Keratinocyte (primary cell): ENCODE measurements at regions not wholly inside any gene's neighbourhood (a gene's known extent, or its start where the extent isn't known, plus 50 kb on each side); places are given as distances from the start of the nearest gene placed in this dataset.

ENCODE experiments used
- DNase-seq: peaks from one replicate; pipeline ENCODE4 v3.0.0-alpha.2; 2011; ENCODE audit warnings: low read depth, missing footprints, low spot score
- FAIRE-seq: peaks from 2 replicates; lab custom pipeline; 2011; peaks lifted over from hg19 to GRCh38; lab: Jason Lieb, UNC
- H2AFZ ChIP-seq: 2 replicates; pipeline ENCODE4 v1.6.0; 2012; ENCODE audit warnings: low read length, control low read depth, inconsistent platforms; ENCODE audit not compliant: control insufficient read depth
- H3K27ac ChIP-seq: 2 replicates; pipeline ENCODE4 v1.5.1; 2011; ENCODE audit warnings: low read length; ENCODE audit not compliant: control insufficient read depth, insufficient read depth
- H3K27me3 ChIP-seq: 3 replicates; pipeline ENCODE4 v1.6.0; 2011; ENCODE audit warnings: low read length; ENCODE audit not compliant: control insufficient read depth, insufficient read depth; ENCODE audit errors: extremely low read depth
- H3K36me3 ChIP-seq, 2 experiments: 2 replicates in 1 of 2; 3 replicates in 1 of 2; pipeline ENCODE4 v1.5.1; 2011; ENCODE audit warnings: low read length in 2 of 2, mild to moderate bottlenecking in 1 of 2; ENCODE audit not compliant: control insufficient read depth in 2 of 2, insufficient read depth in 2 of 2; ENCODE audit errors: extremely low read depth in 1 of 2
- H3K4me1 ChIP-seq: 3 replicates; pipeline ENCODE4 v1.5.1; 2011; ENCODE audit warnings: low read length; ENCODE audit not compliant: control insufficient read depth, insufficient read depth; ENCODE audit errors: extremely low read depth
- H3K4me2 ChIP-seq: 3 replicates; pipeline ENCODE4 v1.6.0; 2011; ENCODE audit warnings: low read depth, low read length; ENCODE audit not compliant: control insufficient read depth, insufficient read depth; ENCODE audit errors: extremely low read depth
- H3K4me3 ChIP-seq, 3 experiments: fragments of 200-600 bp in 1 of 3; sonication (generic) in 1 of 3; 2 replicates in 2 of 3; 3 replicates in 1 of 3; pipeline ENCODE4 v1.5.1; 2011 to 2016; ENCODE audit warnings: low read length in 3 of 3, mild to moderate bottlenecking in 3 of 3, control low read depth in 2 of 3, inconsistent platforms in 1 of 3, low read depth in 1 of 3, mixed read lengths in 1 of 3, mixed run types in 1 of 3, moderate library complexity in 1 of 3; ENCODE audit not compliant: control insufficient read depth in 2 of 3, insufficient read depth in 2 of 3; ENCODE audit errors: extremely low read depth in 1 of 3
- H3K79me2 ChIP-seq: 2 replicates; pipeline ENCODE4 v1.6.0; 2012; ENCODE audit warnings: low read length; ENCODE audit not compliant: control insufficient read depth, insufficient read depth
- H3K9ac ChIP-seq: 3 replicates; pipeline ENCODE4 v1.6.0; 2011; ENCODE audit warnings: low read length; ENCODE audit not compliant: control insufficient read depth, insufficient read depth; ENCODE audit errors: extremely low read depth
- H3K9me1 ChIP-seq: 3 replicates; pipeline ENCODE4 v1.6.0; 2011; ENCODE audit warnings: low read length; ENCODE audit not compliant: control insufficient read depth, insufficient read depth; ENCODE audit errors: extremely low read depth
- H3K9me3 ChIP-seq: 2 replicates; pipeline ENCODE4 v1.5.1; 2012; ENCODE audit warnings: low read depth, low read length; ENCODE audit not compliant: control insufficient read depth
- H4K20me1 ChIP-seq: 3 replicates; pipeline ENCODE4 v1.6.0; 2011; ENCODE audit warnings: low read length; ENCODE audit not compliant: control insufficient read depth, insufficient read depth; ENCODE audit errors: extremely low read depth
- EZH2 ChIP-seq: IDR thresholded peaks from one replicate; pipeline ENCODE4 v1.6.1; 2012; ENCODE audit warnings: inconsistent platforms, mild to moderate bottlenecking, low read length, moderate library complexity
- dilution Hi-C: fragments of 300-500 bp; cut with MboI; formaldehyde crosslinking; loops from one replicate; pipeline ENCODE4 v1.7.0; 2020; ENCODE audit warnings: low sequenced_read_pairs; ENCODE audit not compliant: extremely low pct_ligation_motif_present
- TF ChIP-seq, protein P1 (sequence below), 3 experiments: IDR thresholded peaks in 1 of 3; conservative IDR thresholded peaks in 1 of 3; optimal IDR thresholded peaks in 1 of 3; 2 replicates in 2 of 3; 3 replicates in 1 of 3; pipeline versions ENCODE3 to v1.5.1; 2011; ENCODE audit warnings: low read length in 3 of 3, mild to moderate bottlenecking in 3 of 3, moderate library complexity in 2 of 3, control low read depth in 1 of 3, inconsistent platforms in 1 of 3; ENCODE audit not compliant: insufficient read depth in 2 of 3; ENCODE audit errors: extremely low read depth in 1 of 3

GRCh38 chr7:46975493-46975892 is 606.4 kb downstream of the TNS3 start:
- Histone ChIP-seq H3K36me3 (no peaks in the 10 kb centered on the region), H3K9me3 (no peaks in the 10 kb centered on the region), H3K79me2 (no peaks in the 10 kb centered on the region), H2AFZ (no peak overlapping the region), H3K9me1 (no peaks in the 10 kb centered on the region), H3K4me1 (peaks cover 7% of the 10 kb centered on the region), H3K9ac (no peak overlapping the region), H3K4me3 (no peak overlapping the region), H3K4me2 (no peak overlapping the region), H3K27me3 (no peaks in the 10 kb centered on the region), H4K20me1 (no peaks in the 10 kb centered on the region), H3K27ac (no peak overlapping the region)
- dilution Hi-C loops = no loop called here
- no peak for FAIRE-seq
- DNase-seq = no peak
- TF ChIP-seq, protein P1, sequence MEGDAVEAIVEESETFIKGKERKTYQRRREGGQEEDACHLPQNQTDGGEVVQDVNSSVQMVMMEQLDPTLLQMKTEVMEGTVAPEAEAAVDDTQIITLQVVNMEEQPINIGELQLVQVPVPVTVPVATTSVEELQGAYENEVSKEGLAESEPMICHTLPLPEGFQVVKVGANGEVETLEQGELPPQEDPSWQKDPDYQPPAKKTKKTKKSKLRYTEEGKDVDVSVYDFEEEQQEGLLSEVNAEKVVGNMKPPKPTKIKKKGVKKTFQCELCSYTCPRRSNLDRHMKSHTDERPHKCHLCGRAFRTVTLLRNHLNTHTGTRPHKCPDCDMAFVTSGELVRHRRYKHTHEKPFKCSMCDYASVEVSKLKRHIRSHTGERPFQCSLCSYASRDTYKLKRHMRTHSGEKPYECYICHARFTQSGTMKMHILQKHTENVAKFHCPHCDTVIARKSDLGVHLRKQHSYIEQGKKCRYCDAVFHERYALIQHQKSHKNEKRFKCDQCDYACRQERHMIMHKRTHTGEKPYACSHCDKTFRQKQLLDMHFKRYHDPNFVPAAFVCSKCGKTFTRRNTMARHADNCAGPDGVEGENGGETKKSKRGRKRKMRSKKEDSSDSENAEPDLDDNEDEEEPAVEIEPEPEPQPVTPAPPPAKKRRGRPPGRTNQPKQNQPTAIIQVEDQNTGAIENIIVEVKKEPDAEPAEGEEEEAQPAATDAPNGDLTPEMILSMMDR (optimal IDR thresholded peaks at IDR 0.05 in 1 of 3, IDR thresholded peaks at IDR 0.05 in 1 of 3, conservative IDR thresholded peaks at IDR 0.05 in 1 of 3; ENCODE audit: extremely low read depth in 1 of 3, insufficient read depth in 2 of 3, low read length in 3 of 3) = no peak
- TF ChIP-seq EZH2 = no peak

DNA sequence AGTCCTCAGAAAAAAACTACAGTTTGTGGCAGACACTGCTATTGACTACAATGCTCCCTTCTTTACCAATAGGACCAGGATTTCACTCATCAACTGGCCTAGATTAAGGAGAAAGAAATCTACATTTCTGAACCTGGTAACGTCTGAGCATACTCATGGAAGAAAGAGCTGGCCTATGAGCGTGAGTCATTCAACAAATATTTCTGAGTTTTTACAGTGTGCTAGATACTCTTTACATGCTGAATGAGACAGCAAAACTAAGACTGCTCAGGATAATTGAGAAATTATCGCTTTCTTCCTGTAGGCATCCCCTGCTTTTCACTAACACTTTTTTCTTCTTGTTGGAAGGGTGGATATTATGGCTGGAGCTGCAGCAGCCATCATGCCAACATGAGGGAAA is 609.7 kb downstream of the TNS3 start:
- no peaks in the 10 kb centered on the region for H3K79me2 ChIP-seq
- no peaks in the 10 kb centered on the region for H3K9me3 ChIP-seq
- H2AFZ ChIP-seq = peak overlapping the region; percentile 70
- H3K9me1 ChIP-seq = no peaks in the 10 kb centered on the region
- peak overlapping the region; percentile 44 for H3K27ac ChIP-seq
- no peaks in the 10 kb centered on the region for H3K27me3 ChIP-seq
- no peaks in the 10 kb centered on the region for H3K36me3 ChIP-seq
- H3K4me2 ChIP-seq = peak overlapping the region; percentile 35
- H3K9ac ChIP-seq = no peak overlapping the region
- FAIRE-seq (peak; percentile 92), DNase-seq (peak; percentile 11)
- no peak overlapping the region for H3K4me3 ChIP-seq
- no peaks in the 10 kb centered on the region for H4K20me1 ChIP-seq
- dilution Hi-C loops = no loop called here
- peaks cover 16% of the 10 kb centered on the region for H3K4me1 ChIP-seq
- TF ChIP-seq, protein P1 (optimal IDR thresholded peaks at IDR 0.05 in 1 of 3, IDR thresholded peaks at IDR 0.05 in 1 of 3, conservative IDR thresholded peaks at IDR 0.05 in 1 of 3; ENCODE audit: extremely low read depth in 1 of 3, insufficient read depth in 2 of 3, low read length in 3 of 3) = no peak
- no peak for TF ChIP-seq EZH2
